HFFc6 (cell line): ENCODE measurements at regions not wholly inside any gene's neighbourhood (a gene's known extent, or its start where the extent isn't known, plus 50 kb on each side); places are given as distances from the start of the nearest gene placed in this dataset.

Experiments
- DNase-seq: peaks from one replicate; pipeline ENCODE4 v3.0.0-alpha.2; 2018
- H3K27ac Mint-ChIP-seq: 2 replicates; pipeline ENCODE4 v1.8.0; 2020; ENCODE audit warnings: mild to moderate bottlenecking, mixed read lengths
- H3K27me3 Mint-ChIP-seq: 2 replicates; pipeline ENCODE4 v1.8.0; 2021; ENCODE audit warnings: mild to moderate bottlenecking, moderate library complexity, mixed read lengths; ENCODE audit not compliant: insufficient read depth
- H3K36me3 Mint-ChIP-seq: 2 replicates; pipeline ENCODE4 v1.8.0; 2021; ENCODE audit warnings: low read depth, mixed read lengths
- H3K4me1 Mint-ChIP-seq: 2 replicates; pipeline ENCODE4 v1.8.0; 2020; ENCODE audit warnings: low read depth, mixed read lengths
- H3K4me3 Mint-ChIP-seq: 2 replicates; pipeline ENCODE4 v1.8.0; 2020; ENCODE audit warnings: mild to moderate bottlenecking, moderate library complexity, mixed read lengths
- H3K9me3 Mint-ChIP-seq: 2 replicates; pipeline ENCODE4 v1.8.0; 2020; ENCODE audit warnings: mild to moderate bottlenecking, mixed read lengths
- TF ChIP-seq, protein P1 (sequence below): fragments of 200-600 bp; sonication (generic); IDR thresholded peaks from 2 replicates; pipeline ENCODE4 v1.5.0; 2021; ENCODE audit warnings: antibody characterized with exemption, mild to moderate bottlenecking

DNA sequence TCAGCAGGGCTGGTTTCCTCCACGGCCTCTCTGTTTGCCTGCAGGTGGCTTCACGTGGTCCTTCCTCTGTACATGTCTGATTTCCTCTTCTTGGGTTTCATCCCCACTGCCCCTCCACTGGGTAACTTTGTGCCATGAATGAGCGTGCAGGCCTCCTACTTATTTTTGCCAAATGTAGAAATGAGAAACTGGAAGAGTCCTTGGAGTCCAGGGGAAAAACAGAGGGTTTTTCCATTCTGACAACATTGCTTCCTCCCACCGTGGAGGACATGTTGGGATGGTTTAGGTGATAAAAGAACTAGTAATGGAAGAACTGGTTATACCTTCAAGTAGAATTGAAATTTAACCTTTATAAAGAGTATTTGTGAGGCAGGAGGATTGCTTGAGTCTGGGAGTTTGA, 699.5 kb downstream of the QKI start:
- Mint-ChIP-seq H3K27ac (no peak overlapping the region), H3K27me3 (no peaks in the 10 kb centered on the region; the same call in 1 of the 2 replicates), H3K4me3 (no peak overlapping the region), H3K9me3 (peaks cover 57% of the 10 kb centered on the region), H3K4me1 (no peaks in the 10 kb centered on the region; the same call in 1 of the 2 replicates), H3K36me3 (no peaks in the 10 kb centered on the region)
- DNase-seq: no peak
- TF ChIP-seq, protein P1, sequence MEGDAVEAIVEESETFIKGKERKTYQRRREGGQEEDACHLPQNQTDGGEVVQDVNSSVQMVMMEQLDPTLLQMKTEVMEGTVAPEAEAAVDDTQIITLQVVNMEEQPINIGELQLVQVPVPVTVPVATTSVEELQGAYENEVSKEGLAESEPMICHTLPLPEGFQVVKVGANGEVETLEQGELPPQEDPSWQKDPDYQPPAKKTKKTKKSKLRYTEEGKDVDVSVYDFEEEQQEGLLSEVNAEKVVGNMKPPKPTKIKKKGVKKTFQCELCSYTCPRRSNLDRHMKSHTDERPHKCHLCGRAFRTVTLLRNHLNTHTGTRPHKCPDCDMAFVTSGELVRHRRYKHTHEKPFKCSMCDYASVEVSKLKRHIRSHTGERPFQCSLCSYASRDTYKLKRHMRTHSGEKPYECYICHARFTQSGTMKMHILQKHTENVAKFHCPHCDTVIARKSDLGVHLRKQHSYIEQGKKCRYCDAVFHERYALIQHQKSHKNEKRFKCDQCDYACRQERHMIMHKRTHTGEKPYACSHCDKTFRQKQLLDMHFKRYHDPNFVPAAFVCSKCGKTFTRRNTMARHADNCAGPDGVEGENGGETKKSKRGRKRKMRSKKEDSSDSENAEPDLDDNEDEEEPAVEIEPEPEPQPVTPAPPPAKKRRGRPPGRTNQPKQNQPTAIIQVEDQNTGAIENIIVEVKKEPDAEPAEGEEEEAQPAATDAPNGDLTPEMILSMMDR: no peak

DNA sequence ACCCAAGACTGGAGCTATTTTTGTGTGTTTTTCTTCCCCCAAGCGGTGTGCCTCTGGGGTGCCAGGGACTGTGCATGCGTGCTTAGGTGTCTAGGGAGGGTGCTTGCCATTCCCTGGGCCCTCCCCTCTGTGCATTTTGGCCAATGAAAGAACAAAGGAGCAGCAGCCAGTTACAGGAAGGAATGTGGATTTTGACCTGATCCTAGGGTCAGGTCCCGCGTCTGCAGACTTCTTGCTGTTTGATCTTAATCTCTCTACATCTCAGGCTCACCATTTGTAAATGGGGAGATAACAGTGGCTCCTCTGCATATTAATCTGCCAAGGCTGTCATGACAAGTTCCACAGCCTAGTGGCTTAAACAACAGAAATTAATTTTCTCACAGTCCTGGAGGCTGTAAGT, 699.1 kb downstream of the QKI start:
- no peak for DNase-seq
- Mint-ChIP-seq H3K36me3 (no peaks in the 10 kb centered on the region), H3K27me3 (no peaks in the 10 kb centered on the region; the same call in 1 of the 2 replicates), H3K9me3 (peaks cover 53% of the 10 kb centered on the region), H3K4me1 (no peaks in the 10 kb centered on the region; the same call in 1 of the 2 replicates), H3K27ac (no peak overlapping the region), H3K4me3 (no peak overlapping the region)
- TF ChIP-seq, protein P1: no peak

DNA sequence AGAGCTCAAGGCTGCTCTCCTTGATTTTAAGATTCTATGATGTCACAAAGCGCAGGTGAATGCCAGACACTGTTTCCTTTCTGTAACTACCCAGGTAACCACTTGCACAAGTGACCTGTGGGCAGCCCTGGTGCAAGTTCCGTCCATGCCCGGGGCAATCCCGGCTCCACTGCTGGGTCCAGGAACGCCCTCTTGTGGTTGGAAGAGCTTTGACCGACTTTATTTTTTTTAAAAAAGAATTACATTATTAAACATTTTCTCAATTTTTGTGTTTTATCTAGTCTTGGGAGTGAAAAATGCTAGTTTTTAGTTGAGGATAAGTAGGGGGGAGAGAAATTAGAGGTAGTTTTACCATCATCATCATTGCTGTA, 695.2 kb downstream of the QKI start:
- Mint-ChIP-seq H3K4me1 (no peaks in the 10 kb centered on the region; the same call in 1 of the 2 replicates), H3K4me3 (no peak overlapping the region; the same call in 1 of the 2 replicates), H3K9me3 (peaks cover 48% of the 10 kb centered on the region), H3K27ac (no peak overlapping the region), H3K36me3 (no peaks in the 10 kb centered on the region), H3K27me3 (peaks cover 4% of the 10 kb centered on the region; the same call in 1 of the 2 replicates)
- TF ChIP-seq, protein P1: peak; percentile 63
- DNase-seq: no peak

DNA sequence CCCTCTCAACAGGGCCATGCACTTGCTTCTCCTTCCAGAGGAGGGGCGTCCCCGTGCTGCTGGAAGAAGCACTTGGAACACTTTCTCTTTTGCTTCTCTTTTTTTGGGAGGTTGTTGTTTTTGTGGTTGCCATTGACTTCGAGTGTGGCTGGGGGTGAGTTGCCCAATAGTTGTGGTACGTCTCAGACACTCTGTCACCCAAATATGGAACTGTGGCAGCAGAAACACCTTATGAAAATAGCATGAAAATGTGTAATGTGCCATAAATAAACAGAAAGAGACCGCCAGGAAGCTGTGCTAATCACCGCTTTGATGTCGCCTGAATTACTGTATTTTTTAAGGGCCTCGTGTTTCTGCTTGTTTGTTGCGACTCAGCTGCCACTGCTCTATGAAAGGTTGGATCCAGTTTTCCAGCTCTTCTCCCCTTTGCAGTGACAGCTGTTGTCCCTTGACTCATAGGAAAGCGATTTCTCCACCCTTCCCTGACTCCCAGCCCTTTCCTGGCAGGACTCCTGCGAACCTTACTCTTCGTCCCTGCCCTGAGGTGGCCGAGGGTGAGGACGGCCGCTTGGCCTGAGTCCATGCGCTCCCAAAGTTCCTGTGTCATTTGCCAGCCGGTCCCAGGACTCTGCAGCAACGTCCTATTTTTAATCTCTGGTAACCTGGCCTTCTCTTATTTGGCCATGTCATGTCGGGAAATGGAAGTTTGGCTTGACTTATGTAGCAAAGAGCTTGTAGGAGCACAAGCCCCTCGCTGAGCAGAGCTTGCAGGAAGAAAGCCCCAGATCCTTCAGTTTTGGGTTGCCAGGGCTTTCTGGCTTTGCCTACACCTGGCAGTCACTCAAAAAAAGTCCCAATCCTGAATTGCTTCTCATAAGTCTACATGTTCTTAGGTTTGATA, 694.6 kb downstream of the QKI start:
- no peaks in the 10 kb centered on the region for H3K36me3 Mint-ChIP-seq
- peaks cover 4% of the 10 kb centered on the region; the same call in 1 of the 2 replicates for H3K27me3 Mint-ChIP-seq
- peak overlapping the region; percentile 62; the same call in 1 of the 2 replicates for H3K4me3 Mint-ChIP-seq
- TF ChIP-seq, protein P1: no peak
- H3K4me1 Mint-ChIP-seq: no peaks in the 10 kb centered on the region; the same call in 1 of the 2 replicates
- H3K27ac Mint-ChIP-seq: no peak overlapping the region
- H3K9me3 Mint-ChIP-seq: peaks cover 43% of the 10 kb centered on the region
- no peak for DNase-seq

DNA sequence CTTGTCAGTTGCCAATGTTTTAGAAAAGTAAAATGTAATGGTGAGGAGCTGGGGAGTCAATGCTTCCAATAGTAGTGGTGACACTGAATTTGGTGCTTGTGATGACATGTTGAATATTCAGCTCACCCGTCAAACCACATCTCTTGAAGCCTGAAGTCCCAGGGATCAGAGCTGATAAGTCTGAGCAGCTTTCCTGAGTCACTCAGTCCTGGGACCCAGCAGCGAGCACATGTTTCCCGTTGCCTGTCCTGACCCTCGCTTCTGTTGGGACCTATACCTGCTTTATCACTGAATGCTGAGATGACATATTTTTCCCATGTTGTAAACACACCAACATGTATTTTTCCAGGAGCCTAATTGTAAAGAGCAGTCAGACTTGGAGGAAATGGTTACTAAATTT, 693.6 kb downstream of the QKI start:
- DNase-seq: no peak
- H3K4me1 Mint-ChIP-seq: no peaks in the 10 kb centered on the region; the same call in 1 of the 2 replicates

More for the DNA sequence above, 693.6 kb downstream of the QKI start:
- Mint-ChIP-seq H3K27me3 (peaks cover 4% of the 10 kb centered on the region; the same call in 1 of the 2 replicates), H3K4me3 (no peak overlapping the region), H3K27ac (no peak overlapping the region), H3K9me3 (peaks cover 33% of the 10 kb centered on the region), H3K36me3 (no peaks in the 10 kb centered on the region)
- TF ChIP-seq, protein P1: no peak
